ENCODE measurements at regions not wholly inside any gene's neighbourhood (a gene's known extent, or its start where the extent isn't known, plus 50 kb on each side); places are given as distances from the start of the nearest gene placed in this dataset.
"Not testable (repeated sequence)": the region's sequence is repeated elsewhere in the genome, so short reads cannot be mapped to it uniquely, and the experiment has no call there.

- intact Hi-C loops (cut with DNase I; ENCODE audit: low total_unique reads) = no loop called here
- no peak overlapping the region for H3K4me3 ChIP-seq (ENCODE audit: low read depth, poor library complexity, severe bottlenecking)
- 92 to 96% methylated on average over 1 of the region's 1 CpG for WGBS, 2 donors
- no peak for TF ChIP-seq POLR2A (IDR thresholded peaks at IDR 0.05)
- TF ChIP-seq, protein P1, sequence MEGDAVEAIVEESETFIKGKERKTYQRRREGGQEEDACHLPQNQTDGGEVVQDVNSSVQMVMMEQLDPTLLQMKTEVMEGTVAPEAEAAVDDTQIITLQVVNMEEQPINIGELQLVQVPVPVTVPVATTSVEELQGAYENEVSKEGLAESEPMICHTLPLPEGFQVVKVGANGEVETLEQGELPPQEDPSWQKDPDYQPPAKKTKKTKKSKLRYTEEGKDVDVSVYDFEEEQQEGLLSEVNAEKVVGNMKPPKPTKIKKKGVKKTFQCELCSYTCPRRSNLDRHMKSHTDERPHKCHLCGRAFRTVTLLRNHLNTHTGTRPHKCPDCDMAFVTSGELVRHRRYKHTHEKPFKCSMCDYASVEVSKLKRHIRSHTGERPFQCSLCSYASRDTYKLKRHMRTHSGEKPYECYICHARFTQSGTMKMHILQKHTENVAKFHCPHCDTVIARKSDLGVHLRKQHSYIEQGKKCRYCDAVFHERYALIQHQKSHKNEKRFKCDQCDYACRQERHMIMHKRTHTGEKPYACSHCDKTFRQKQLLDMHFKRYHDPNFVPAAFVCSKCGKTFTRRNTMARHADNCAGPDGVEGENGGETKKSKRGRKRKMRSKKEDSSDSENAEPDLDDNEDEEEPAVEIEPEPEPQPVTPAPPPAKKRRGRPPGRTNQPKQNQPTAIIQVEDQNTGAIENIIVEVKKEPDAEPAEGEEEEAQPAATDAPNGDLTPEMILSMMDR (IDR thresholded peaks at IDR 0.05) = no peak
- DNase-seq (ENCODE audit: low spot score in 2 of 2) = no peak
Measured at GRCh38 chr2:167718560-167718959, 528.8 kb downstream of the STK39 start.

GRCh38 chr2:167715932-167716331 lies 531.5 kb downstream of the STK39 start:
- intact Hi-C loops (cut with DNase I; ENCODE audit: low total_unique reads) = no loop called here
- no peak for TF ChIP-seq POLR2A (IDR thresholded peaks at IDR 0.05)
- TF ChIP-seq, protein P1 (IDR thresholded peaks at IDR 0.05) = no peak
- 86 to 88% methylated on average over 29 of the region's 29 CpGs for WGBS, 2 donors
- H3K4me3 ChIP-seq (ENCODE audit: low read depth, poor library complexity, severe bottlenecking) = no peak overlapping the region
- DNase-seq (ENCODE audit: low spot score in 2 of 2) = no peak

DNA sequence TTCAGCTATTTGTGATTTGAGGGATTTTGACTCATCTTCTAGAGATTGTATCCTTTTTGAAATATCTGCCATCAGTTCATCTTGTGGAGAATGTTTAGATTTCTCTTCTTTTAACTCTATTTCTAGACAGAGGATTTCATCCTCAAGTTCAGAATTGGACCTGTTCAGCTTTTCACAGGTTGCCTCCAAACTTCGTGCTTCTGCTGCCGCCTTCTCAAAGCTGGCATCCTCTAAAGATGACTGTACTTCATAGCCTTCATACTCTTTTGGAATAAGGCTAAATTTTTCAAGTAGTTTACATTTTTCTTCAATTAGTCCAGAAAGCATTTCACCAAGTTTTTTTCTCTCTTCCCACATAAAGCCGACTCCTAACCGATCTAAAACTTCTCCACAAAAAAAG lies 531.9 kb downstream of the STK39 start:
- H3K4me3 ChIP-seq (ENCODE audit: low read depth, poor library complexity, severe bottlenecking); DNase-seq (ENCODE audit: low spot score in 2 of 2); intact Hi-C loops (cut with DNase I; ENCODE audit: low total_unique reads): not testable (repeated sequence)
- WGBS, 2 donors = 87 to 88% methylated on average over 4 of the region's 4 CpGs

- WGBS, 2 donors = 54 to 76% methylated on average over 1 of the region's 1 CpG
- intact Hi-C loops (cut with DNase I; ENCODE audit: low total_unique reads) = no loop called here
- no peak for TF ChIP-seq POLR2A (IDR thresholded peaks at IDR 0.05)
- TF ChIP-seq, protein P1 (IDR thresholded peaks at IDR 0.05) = no peak
- no peak for DNase-seq (ENCODE audit: low spot score in 2 of 2)
- H3K4me3 ChIP-seq (ENCODE audit: low read depth, poor library complexity, severe bottlenecking) = no peak overlapping the region
Measured at GRCh38 chr2:167712275-167712674, 535.1 kb downstream of the STK39 start.

GRCh38 chr2:167708998-167709397 lies 538.4 kb downstream of the STK39 start:
- TF ChIP-seq, protein P1 (IDR thresholded peaks at IDR 0.05) = no peak
- no peak for TF ChIP-seq POLR2A (IDR thresholded peaks at IDR 0.05)
- no peak overlapping the region for H3K4me3 ChIP-seq (ENCODE audit: low read depth, poor library complexity, severe bottlenecking)
- DNase-seq (ENCODE audit: low spot score in 2 of 2) = no peak

GRCh38 chr2:167706800-167707199 lies 540.6 kb downstream of the STK39 start:
- no peak for DNase-seq (ENCODE audit: low spot score in 2 of 2)
- TF ChIP-seq, protein P1 (IDR thresholded peaks at IDR 0.05) = no peak
- no peak for TF ChIP-seq POLR2A (IDR thresholded peaks at IDR 0.05)
- 35 to 69% methylated on average over 2 of the region's 2 CpGs for WGBS, 2 donors
- intact Hi-C loops (cut with DNase I; ENCODE audit: low total_unique reads) = no loop called here
- H3K4me3 ChIP-seq (ENCODE audit: low read depth, poor library complexity, severe bottlenecking) = no peak overlapping the region

More at GRCh38 chr2:167708998-167709397, 538.4 kb downstream of the STK39 start:
- intact Hi-C loops (cut with DNase I; ENCODE audit: low total_unique reads) = no loop called here

All from lower leg skin (tissue), 4 donors.